ENCODE measurements at regions not wholly inside any gene's neighbourhood (a gene's known extent, or its start where the extent isn't known, plus 50 kb on each side); places are given as distances from the start of the nearest gene placed in this dataset.

GRCh38 chr6:40187535-40188144, 253.4 kb upstream of the MOCS1 start:
- H3K27me3 Mint-ChIP-seq (ENCODE audit: unreplicated experiment): no peaks in the 10 kb centered on the region

GRCh38 chr6:40185486-40185885, 251.2 kb upstream of the MOCS1 start:
- Mint-ChIP-seq H3K9me3 (ENCODE audit: low read depth, unreplicated experiment) (peaks cover 33% of the 10 kb centered on the region), H3K27me3 (ENCODE audit: unreplicated experiment) (no peaks in the 10 kb centered on the region), H3K36me3 (ENCODE audit: insufficient read depth, unreplicated experiment) (no peaks in the 10 kb centered on the region), H3K4me3 (ENCODE audit: low read depth, unreplicated experiment) (no peak overlapping the region), H3K4me1 (ENCODE audit: low read depth, unreplicated experiment) (no peaks in the 10 kb centered on the region), H3K27ac (ENCODE audit: unreplicated experiment) (no peak overlapping the region)
- no peak for TF ChIP-seq CTCF (IDR thresholded peaks at IDR 0.05; ENCODE audit: unreplicated experiment)
- no TSS peak for BruUV-seq (replicated peaks)
- CTCF ChIA-PET: no interaction called here
- no peak for DNase-seq
- intact Hi-C loops (cut with micrococcal nuclease; ENCODE audit: unreplicated experiment): no loop called here

More at GRCh38 chr6:40187535-40188144, 253.4 kb upstream of the MOCS1 start:
- Mint-ChIP-seq H3K9me3 (ENCODE audit: low read depth, unreplicated experiment) (peaks cover 32% of the 10 kb centered on the region), H3K36me3 (ENCODE audit: insufficient read depth, unreplicated experiment) (no peaks in the 10 kb centered on the region), H3K4me1 (ENCODE audit: low read depth, unreplicated experiment) (no peaks in the 10 kb centered on the region), H3K4me3 (ENCODE audit: low read depth, unreplicated experiment) (no peak overlapping the region), H3K27ac (ENCODE audit: unreplicated experiment) (no peak overlapping the region)
- no peak for DNase-seq
- TF ChIP-seq CTCF (IDR thresholded peaks at IDR 0.05; ENCODE audit: unreplicated experiment): no peak
- intact Hi-C loops (cut with micrococcal nuclease; ENCODE audit: unreplicated experiment): no loop called here
- no TSS peak for BruUV-seq (replicated peaks)
- CTCF ChIA-PET: no interaction called here

- no TSS peak for BruUV-seq (replicated peaks)
- intact Hi-C loops (cut with micrococcal nuclease; ENCODE audit: unreplicated experiment): no loop called here
These were observed 249.6 kb upstream of the MOCS1 start for GRCh38 chr6:40183902-40184301.

GRCh38 chr6:40181367-40181766, 247.1 kb upstream of the MOCS1 start:
- no peak for DNase-seq
- no peak for TF ChIP-seq CTCF (IDR thresholded peaks at IDR 0.05; ENCODE audit: unreplicated experiment)
- Mint-ChIP-seq H3K4me1 (ENCODE audit: low read depth, unreplicated experiment) (no peaks in the 10 kb centered on the region), H3K9me3 (ENCODE audit: low read depth, unreplicated experiment) (peaks cover 29% of the 10 kb centered on the region), H3K27ac (ENCODE audit: unreplicated experiment) (no peak overlapping the region), H3K27me3 (ENCODE audit: unreplicated experiment) (no peaks in the 10 kb centered on the region), H3K36me3 (ENCODE audit: insufficient read depth, unreplicated experiment) (no peaks in the 10 kb centered on the region), H3K4me3 (ENCODE audit: low read depth, unreplicated experiment) (no peak overlapping the region)
- CTCF ChIA-PET: no interaction called here
- no TSS peak for BruUV-seq (replicated peaks)
- intact Hi-C loops (cut with micrococcal nuclease; ENCODE audit: unreplicated experiment): no loop called here

More at GRCh38 chr6:40183902-40184301, 249.6 kb upstream of the MOCS1 start:
- CTCF ChIA-PET: no interaction called here
- no peak for DNase-seq
- Mint-ChIP-seq H3K4me1 (ENCODE audit: low read depth, unreplicated experiment) (no peaks in the 10 kb centered on the region), H3K4me3 (ENCODE audit: low read depth, unreplicated experiment) (no peak overlapping the region), H3K27me3 (ENCODE audit: unreplicated experiment) (no peaks in the 10 kb centered on the region), H3K36me3 (ENCODE audit: insufficient read depth, unreplicated experiment) (no peaks in the 10 kb centered on the region), H3K27ac (ENCODE audit: unreplicated experiment) (no peak overlapping the region), H3K9me3 (ENCODE audit: low read depth, unreplicated experiment) (peaks cover 33% of the 10 kb centered on the region)
- TF ChIP-seq CTCF (IDR thresholded peaks at IDR 0.05; ENCODE audit: unreplicated experiment): no peak
